NCI-H128 (cell line): ENCODE measurements at regions not wholly inside any gene's neighbourhood (a gene's known extent, or its start where the extent isn't known, plus 50 kb on each side); places are given as distances from the start of the nearest gene placed in this dataset.
A peak's percentile ranks its signal among the peaks of the same experiment; 100 is the strongest.

Experiments
- DNase-seq: peaks from one replicate; lab custom pipeline; 2025; ENCODE audit not compliant: unreplicated experiment; lab: John Stamatoyannopoulos, UW

DNA sequence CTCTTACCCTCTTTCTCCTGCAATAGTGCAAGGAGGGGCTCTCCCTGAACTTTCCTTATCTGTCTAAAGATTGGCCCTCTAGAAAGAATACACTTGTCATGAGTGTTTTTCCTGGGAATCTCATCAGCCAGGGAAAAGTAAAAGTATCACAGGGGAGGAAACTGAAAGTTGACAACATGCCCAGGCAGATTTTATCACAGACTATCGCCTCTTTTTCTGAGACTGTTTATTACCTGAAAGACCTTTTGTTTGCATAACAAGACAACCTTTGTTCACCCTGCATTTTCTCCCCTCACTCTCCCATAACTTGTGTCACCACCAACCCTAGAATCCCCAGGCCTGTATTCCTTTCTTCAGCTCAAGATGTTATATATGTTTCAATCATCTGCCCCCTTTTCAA, 794.7 kb upstream of the ADAMTS5 start:
- no peak for DNase-seq

DNA sequence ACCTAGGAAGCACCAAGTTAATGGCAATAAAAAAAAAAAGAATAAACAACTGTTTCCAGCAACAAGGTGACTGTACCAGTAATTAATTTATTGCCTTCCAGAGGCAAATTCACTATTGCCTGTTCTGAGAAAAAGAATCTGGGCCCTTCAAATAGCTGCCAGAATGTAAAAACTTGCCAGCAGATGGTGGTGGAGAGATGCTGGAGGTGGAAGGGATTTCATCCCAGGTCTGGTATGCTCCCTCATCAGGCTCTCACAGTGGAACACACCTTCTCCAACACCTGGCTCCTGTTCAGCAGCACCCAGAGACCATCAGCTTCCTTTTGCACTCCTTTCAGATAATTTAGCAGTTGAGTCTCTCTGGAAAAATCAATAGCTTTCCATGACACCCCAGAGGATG, 792.9 kb upstream of the ADAMTS5 start:
- no peak for DNase-seq

- no peak for DNase-seq
Observed at GRCh38 chr21:27759091-27759659, 792.3 kb upstream of the ADAMTS5 start.

DNA sequence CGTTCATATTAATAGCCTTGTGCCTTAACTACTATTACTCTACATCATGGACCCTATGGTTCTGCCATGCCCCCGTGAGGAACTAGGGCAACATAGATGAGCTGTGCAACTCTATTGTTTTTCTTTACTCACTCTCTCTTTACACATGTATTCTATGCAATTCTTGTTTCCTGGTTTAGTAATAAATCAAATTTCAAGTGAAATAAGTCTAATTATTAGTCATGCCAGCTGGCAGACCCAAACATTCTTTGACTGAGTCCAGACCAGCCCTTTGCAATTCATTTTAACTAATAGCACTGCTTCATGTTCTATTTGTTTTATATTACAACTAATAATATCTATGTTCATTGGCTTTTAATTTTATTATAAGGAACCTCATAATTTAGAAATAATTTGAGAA, 789.3 kb upstream of the ADAMTS5 start:
- DNase-seq, result no peak

- DNase-seq, result no peak
Observed at GRCh38 chr21:27743971-27744564, 777.2 kb upstream of the ADAMTS5 start.

GRCh38 chr21:27741736-27742135, 774.8 kb upstream of the ADAMTS5 start:
- no peak for DNase-seq

GRCh38 chr21:27740084-27740483, 773.2 kb upstream of the ADAMTS5 start:
- no peak for DNase-seq

- no peak for DNase-seq
Observed at GRCh38 chr21:27739187-27739586, 772.3 kb upstream of the ADAMTS5 start.

DNA sequence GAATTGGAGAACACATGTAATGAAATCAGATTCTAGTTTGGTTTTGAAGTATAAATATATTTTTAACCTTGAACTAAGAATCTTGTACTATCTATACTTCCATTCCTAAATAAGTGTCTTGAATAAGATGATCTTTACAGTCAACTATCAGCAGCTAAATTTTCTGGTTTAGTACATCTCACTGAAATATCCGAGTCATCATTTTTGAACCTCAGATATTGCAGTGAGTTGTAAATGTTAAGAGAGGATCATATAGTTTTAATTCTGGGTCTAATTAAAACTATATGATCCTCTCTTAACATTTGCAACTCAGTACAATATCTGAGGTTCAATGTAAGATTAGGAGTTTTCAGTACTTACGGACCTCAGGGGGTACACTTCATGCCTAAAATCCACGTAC, 768.8 kb upstream of the ADAMTS5 start:
- DNase-seq, result no peak

DNA sequence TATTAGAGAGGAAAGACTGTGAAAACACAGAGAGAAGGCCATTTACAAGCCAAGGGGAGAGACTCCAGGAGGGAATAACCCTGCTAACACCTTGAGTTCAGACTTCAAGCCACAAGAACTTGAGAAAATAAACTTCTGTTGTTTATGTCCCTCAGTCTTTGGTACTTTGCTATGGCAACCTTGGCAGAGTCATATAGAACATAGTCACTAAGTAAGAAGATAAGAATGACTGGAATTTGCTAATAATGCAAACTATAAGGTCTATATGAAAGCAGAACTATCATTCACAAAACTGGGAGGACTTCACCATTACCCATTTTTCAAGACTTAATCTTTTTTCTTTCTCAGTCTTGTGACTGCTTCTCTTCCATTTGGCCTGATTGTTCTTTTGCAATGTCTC, 767.3 kb upstream of the ADAMTS5 start:
- no peak for DNase-seq

DNA sequence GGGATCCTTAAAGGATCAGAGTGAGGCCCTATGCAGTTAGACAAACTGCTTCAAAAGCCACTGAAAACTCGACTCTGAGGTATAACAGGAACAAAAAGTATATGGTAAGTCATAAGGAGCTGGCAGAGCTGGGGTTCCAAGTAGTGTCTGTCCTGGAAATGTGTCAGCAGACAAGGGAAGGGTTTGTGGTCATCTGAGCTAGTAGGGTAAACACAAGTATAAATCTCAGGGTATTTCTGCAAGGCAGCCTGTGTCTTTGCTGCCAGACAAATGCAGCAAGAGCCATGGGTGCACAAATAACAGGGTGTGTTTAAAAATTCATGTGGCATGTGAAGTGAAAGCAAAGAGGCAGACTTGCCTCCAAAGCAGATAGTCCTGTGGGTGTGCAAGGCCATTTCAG, 759.0 kb upstream of the ADAMTS5 start:
- no peak for DNase-seq

GRCh38 chr21:27722095-27722494, 755.2 kb upstream of the ADAMTS5 start:
- no peak for DNase-seq

GRCh38 chr21:27721675-27722074, 754.8 kb upstream of the ADAMTS5 start:
- no peak for DNase-seq

- no peak for DNase-seq
Observed at GRCh38 chr21:27719226-27719625, 752.3 kb upstream of the ADAMTS5 start.

- DNase-seq, result no peak
Observed at GRCh38 chr21:27715131-27715530, 748.2 kb upstream of the ADAMTS5 start.

- no peak for DNase-seq
Observed at GRCh38 chr21:27713154-27714109, 746.5 kb upstream of the ADAMTS5 start.

GRCh38 chr21:27704567-27705166, 737.8 kb upstream of the ADAMTS5 start:
- DNase-seq, result no peak

GRCh38 chr21:27703791-27704190, 736.9 kb upstream of the ADAMTS5 start:
- no peak for DNase-seq

GRCh38 chr21:27700974-27701614, 734.2 kb upstream of the ADAMTS5 start:
- peak; percentile 18 for DNase-seq

DNA sequence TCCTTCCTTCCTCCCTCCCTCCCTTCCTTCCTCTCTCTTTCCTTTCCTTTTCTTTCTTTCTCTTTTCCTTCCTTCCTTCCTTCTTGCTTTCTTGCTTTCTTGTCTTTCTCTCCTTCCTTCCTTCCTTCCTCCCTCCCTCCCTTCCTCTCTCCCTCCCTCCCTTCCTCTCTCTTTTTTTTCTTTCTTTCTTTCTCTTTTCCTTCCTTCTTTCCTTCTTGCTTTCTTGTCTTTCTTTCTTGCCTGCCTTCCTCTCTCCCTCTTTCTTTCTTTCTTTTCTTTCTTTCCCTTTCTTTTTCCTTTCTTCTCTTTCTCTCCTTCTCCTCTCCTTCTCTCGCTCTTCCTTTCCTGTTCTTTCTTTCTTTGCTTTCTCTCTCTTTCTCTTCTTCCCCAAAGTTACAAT, 728.4 kb upstream of the ADAMTS5 start:
- DNase-seq, result no peak

- no peak for DNase-seq
Observed at GRCh38 chr21:27694667-27695066, 727.8 kb upstream of the ADAMTS5 start.
